HEK293T (cell line): ENCODE measurements at regions not wholly inside any gene's neighbourhood (a gene's known extent, or its start where the extent isn't known, plus 50 kb on each side); places are given as distances from the start of the nearest gene placed in this dataset.
"Not testable (repeated sequence)": the region's sequence is repeated elsewhere in the genome, so short reads cannot be mapped to it uniquely, and the experiment has no call there.

Experiments used
- CTCF ChIA-PET: fragments of 350-600 bp; formaldehyde crosslinking; extraction: SDS; loops from one replicate; lab custom pipeline; 2021; ENCODE audit warnings: antibody characterized with exemption, inconsistent platforms; lab: Yijun Ruan, JAX
- POLR2A ChIA-PET: fragments of 350-600 bp; formaldehyde crosslinking; extraction: SDS; loops from one replicate; lab custom pipeline; 2020; ENCODE audit warnings: antibody characterized with exemption, inconsistent platforms; lab: Yijun Ruan, JAX
- DNase-seq: peaks from one replicate; pipeline ENCODE4 v3.0.0; 2012; ENCODE audit warnings: mixed read lengths; ENCODE audit errors: extremely low spot score
- ARNT ChIP-seq: fragments of 450-650 bp; IDR thresholded peaks from 2 replicates; pipeline ENCODE4 v1.6.1; 2017; ENCODE audit warnings: mild to moderate bottlenecking
- BHLHE40 ChIP-seq: fragments of 450-650 bp; IDR thresholded peaks from 2 replicates; pipeline ENCODE4 v1.6.1; 2016; ENCODE audit warnings: mild to moderate bottlenecking, moderate library complexity, borderline replicate concordance
- CTBP1 ChIP-seq: fragments of 450-650 bp; IDR thresholded peaks from 2 replicates; pipeline ENCODE4 v1.6.1; 2016; ENCODE audit warnings: borderline replicate concordance
- ELF4 ChIP-seq: fragments of 450-650 bp; IDR thresholded peaks from 2 replicates; pipeline ENCODE4 v1.6.1; 2017; ENCODE audit warnings: antibody characterized with exemption
- FOXA1 ChIP-seq: fragments of 450-650 bp; IDR thresholded peaks from 2 replicates; pipeline ENCODE4 v1.6.1; 2016; ENCODE audit warnings: mild to moderate bottlenecking
- FOXK2 ChIP-seq: fragments of 450-650 bp; IDR thresholded peaks from 2 replicates; pipeline ENCODE4 v1.6.1; 2016; ENCODE audit warnings: mild to moderate bottlenecking
- FOXM1 ChIP-seq: fragments of 450-650 bp; IDR thresholded peaks from 2 replicates; pipeline ENCODE4 v1.6.1; 2017; ENCODE audit warnings: mild to moderate bottlenecking, borderline replicate concordance
- HDGF ChIP-seq: fragments of 450-650 bp; IDR thresholded peaks from 2 replicates; pipeline ENCODE4 v1.6.1; 2017; ENCODE audit warnings: antibody characterized with exemption, borderline replicate concordance
- L3MBTL2 ChIP-seq: fragments of 450-650 bp; conservative IDR thresholded peaks from 2 replicates; pipeline ENCODE4 v1.6.1; 2016; ENCODE audit warnings: mild to moderate bottlenecking
- LEF1 ChIP-seq: fragments of 450-650 bp; IDR thresholded peaks from 2 replicates; pipeline ENCODE4 v1.6.1; 2017; ENCODE audit warnings: mild to moderate bottlenecking, borderline replicate concordance
- NFRKB ChIP-seq: fragments of 450-650 bp; IDR thresholded peaks from 2 replicates; pipeline ENCODE4 v1.6.1; 2016; ENCODE audit warnings: mild to moderate bottlenecking, moderate library complexity
- SP1 ChIP-seq: fragments of 450-650 bp; IDR thresholded peaks from 2 replicates; pipeline ENCODE4 v1.6.1; 2017
- SUZ12 ChIP-seq: fragments of 450-650 bp; IDR thresholded peaks from 2 replicates; pipeline ENCODE4 v1.6.1; 2016; ENCODE audit warnings: mild to moderate bottlenecking
- TARDBP ChIP-seq: fragments of 450-650 bp; IDR thresholded peaks from 2 replicates; pipeline ENCODE4 v1.6.1; 2016
- ZNF384 ChIP-seq: fragments of 450-650 bp; IDR thresholded peaks from 2 replicates; pipeline ENCODE4 v1.6.1; 2016
- TF ChIP-seq, protein P1 (sequence below): fragments of 450-650 bp; IDR thresholded peaks from 2 replicates; pipeline ENCODE4 v1.6.1; 2016

- no peak for DNase-seq
- ChIA-PET POLR2A (no interaction called here), CTCF (no interaction called here)
- TF ChIP-seq ARNT (no peak), BHLHE40 (no peak), L3MBTL2 (no peak), HDGF (no peak), ELF4 (no peak), SP1 (no peak), FOXK2 (no peak), SUZ12 (no peak), LEF1 (no peak), TARDBP (no peak), NFRKB (no peak), ZNF384 (no peak), CTBP1 (no peak), FOXA1 (no peak), FOXM1 (no peak)
- TF ChIP-seq, protein P1, sequence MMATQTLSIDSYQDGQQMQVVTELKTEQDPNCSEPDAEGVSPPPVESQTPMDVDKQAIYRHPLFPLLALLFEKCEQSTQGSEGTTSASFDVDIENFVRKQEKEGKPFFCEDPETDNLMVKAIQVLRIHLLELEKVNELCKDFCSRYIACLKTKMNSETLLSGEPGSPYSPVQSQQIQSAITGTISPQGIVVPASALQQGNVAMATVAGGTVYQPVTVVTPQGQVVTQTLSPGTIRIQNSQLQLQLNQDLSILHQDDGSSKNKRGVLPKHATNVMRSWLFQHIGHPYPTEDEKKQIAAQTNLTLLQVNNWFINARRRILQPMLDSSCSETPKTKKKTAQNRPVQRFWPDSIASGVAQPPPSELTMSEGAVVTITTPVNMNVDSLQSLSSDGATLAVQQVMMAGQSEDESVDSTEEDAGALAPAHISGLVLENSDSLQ: no peak
Measured at GRCh38 chr11:104690241-104690640, 208.0 kb downstream of the CASP12 start.

GRCh38 chr11:104688731-104689130, 209.5 kb downstream of the CASP12 start:
- ChIA-PET CTCF (interaction anchor here (0.6 kb wide), 1 partner anchor 1366 kb away, joined by 3 read pairs; no protein-coding TSS in a partner anchor), POLR2A (no interaction called here)
- DNase-seq: no peak
- TF ChIP-seq LEF1 (no peak), FOXA1 (no peak), CTBP1 (no peak), ARNT (no peak), FOXK2 (no peak)
- TF ChIP-seq, protein P1: no peak

DNA sequence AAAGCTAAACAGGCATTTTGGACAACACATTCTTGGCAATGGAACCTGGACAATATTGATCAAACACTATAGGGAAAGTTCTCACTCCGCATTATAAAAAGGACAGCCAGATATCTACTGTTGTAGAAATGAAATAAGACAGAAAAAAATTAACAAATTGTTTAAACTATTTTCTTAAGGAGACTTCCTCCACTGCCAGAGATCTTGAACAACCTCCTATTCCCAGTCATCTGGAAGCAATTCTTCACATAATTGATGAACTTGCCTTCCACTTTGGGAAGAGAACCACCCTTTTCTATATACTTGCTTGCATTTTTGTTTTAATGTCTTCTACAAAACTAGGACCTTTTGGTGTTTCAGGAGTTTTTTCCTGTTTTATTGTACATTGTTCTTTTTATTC, 216.1 kb downstream of the CASP12 start:
- ChIA-PET CTCF (no interaction called here), POLR2A (no interaction called here)
- TF ChIP-seq SP1: no peak
- TF ChIP-seq CTBP1: no peak
- no peak for DNase-seq

DNA sequence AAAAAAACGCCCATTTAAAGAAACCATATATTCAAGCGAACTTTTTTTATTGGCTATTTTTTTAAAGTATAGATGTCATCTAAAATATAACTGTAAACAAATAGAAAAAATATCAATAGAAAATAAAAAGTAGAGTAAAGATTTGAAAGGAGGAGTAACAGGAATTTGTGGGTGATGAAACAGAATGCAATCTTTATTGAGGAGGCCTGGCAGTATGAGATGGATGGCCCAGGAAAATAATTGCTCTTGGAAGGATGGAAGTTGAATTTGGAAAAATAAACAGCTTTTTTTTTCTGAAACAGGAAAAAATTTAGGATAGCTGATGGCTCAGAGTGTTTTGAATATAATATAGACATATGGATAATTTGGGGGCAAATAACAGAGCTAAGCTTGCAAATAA, 219.0 kb downstream of the CASP12 start:
- TF ChIP-seq TARDBP (no peak), BHLHE40 (no peak), LEF1 (no peak)
- CTCF ChIA-PET: no interaction called here
- POLR2A ChIA-PET: no interaction called here
- DNase-seq: no peak

GRCh38 chr11:104678408-104678807, 219.9 kb downstream of the CASP12 start:
- TF ChIP-seq BHLHE40 (no peak), HDGF (no peak), FOXM1 (no peak), NFRKB (no peak), CTBP1 (no peak), L3MBTL2 (no peak), ARNT (no peak)
- DNase-seq: no peak
- POLR2A ChIA-PET: no interaction called here
- CTCF ChIA-PET: no interaction called here

DNA sequence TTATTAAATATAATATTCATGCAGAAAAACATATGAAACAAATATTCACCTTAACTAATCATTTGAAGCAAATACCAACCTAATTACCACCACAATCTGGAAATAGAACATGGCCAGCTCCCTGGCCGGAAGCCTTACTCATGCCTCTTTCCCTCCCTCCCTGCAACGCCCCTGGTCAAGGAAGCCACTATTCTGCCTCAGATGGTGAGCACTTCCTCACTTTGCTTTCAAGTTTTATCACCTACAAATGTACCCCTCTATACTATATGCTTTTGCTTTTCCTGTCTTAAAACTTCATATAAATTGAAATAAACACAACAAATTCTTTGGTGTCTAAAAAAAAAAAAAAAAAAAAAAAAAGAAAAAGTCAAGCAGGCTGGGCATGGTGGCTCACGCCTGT, 221.2 kb downstream of the CASP12 start:
- POLR2A ChIA-PET, DNase-seq, CTCF ChIA-PET: not testable (repeated sequence)

DNA sequence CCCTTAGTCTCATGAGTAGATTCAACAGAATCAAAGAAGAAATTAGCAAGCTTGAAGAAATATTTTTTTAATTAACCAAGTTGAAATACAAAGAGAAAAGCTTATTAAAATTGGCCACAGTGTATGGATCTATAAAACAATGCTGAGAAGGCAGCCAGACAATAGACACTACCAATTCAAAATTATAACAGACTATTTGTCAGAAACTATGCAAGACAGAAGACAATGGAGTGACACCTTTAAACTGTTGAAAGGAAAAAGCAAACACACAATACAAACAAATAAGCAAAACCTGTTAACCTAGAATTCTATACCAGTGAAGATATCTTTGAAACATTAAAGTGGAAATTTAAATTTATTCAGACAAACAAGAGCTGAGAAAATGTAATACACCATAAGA, 225.4 kb downstream of the CASP12 start:
- TF ChIP-seq FOXM1 (no peak), TARDBP (no peak), HDGF (no peak), ARNT (no peak), SUZ12 (no peak)
- POLR2A ChIA-PET: no interaction called here
- CTCF ChIA-PET: interaction anchor here (0.7 kb wide), 1 partner anchor 764 kb away, joined by 3 read pairs; no protein-coding TSS in a partner anchor
- DNase-seq: no peak

DNA sequence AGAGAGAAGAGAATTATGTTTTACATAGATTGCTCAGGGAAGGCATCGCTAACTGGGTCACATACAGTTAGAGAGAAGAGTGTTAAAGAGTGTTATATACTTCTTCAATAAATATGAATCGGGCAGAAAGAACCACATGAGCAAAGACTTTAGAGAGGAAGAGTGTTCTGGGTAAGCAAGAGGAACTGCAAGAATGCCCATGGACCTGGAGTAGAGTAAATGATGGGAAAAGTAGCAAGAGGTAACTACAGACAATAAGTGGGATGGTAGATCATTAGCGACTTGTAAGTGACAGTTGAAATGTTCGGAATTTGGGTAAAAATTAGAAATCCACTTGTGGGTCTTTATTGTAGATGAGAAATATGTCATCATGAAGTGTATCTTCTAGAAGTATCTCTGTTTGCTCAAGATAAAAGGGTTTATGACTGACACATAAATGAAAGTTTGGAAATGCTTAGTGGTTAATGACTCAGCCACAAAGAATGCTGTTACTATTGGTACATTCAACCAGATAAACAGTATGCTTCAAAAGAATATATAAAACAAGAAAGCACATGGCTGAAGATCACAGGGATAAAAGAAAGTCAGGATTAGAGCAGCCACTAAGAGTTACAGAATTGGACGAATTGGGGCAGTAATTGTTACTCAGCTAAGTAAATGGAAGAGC, 229.3 kb downstream of the CASP12 start:
- ChIA-PET POLR2A (no interaction called here), CTCF (no interaction called here)
- TF ChIP-seq CTBP1 (no peak), LEF1 (no peak), FOXA1 (no peak), FOXM1 (no peak), SUZ12 (no peak), HDGF (no peak)
- TF ChIP-seq, protein P1: no peak
- DNase-seq: no peak
